ENCODE measurements at regions not wholly inside any gene's neighbourhood (a gene's known extent, or its start where the extent isn't known, plus 50 kb on each side); places are given as distances from the start of the nearest gene placed in this dataset.
"Not testable (repeated sequence)": the region's sequence is repeated elsewhere in the genome, so short reads cannot be mapped to it uniquely, and the experiment has no call there.

- Histone ChIP-seq H3K36me3 (ENCODE audit: control insufficient read depth, insufficient read depth, low read length) (no peaks in the 10 kb centered on the region), H3K4me3 (ENCODE audit: low read depth, low read length) (no peak overlapping the region), H3K27me3 (ENCODE audit: control insufficient read depth, insufficient read depth, low read length) (peaks cover 2% of the 10 kb centered on the region)
- no peak for TF ChIP-seq CTCF (IDR thresholded peaks at IDR 0.05; ENCODE audit: insufficient read depth, low read length, poor library complexity, severe bottlenecking)
- DNase-seq (ENCODE audit: low read depth) = no peak
Measured at GRCh38 chr16:22652463-22652845, 141.8 kb downstream of the NPIPB5 start.

DNA sequence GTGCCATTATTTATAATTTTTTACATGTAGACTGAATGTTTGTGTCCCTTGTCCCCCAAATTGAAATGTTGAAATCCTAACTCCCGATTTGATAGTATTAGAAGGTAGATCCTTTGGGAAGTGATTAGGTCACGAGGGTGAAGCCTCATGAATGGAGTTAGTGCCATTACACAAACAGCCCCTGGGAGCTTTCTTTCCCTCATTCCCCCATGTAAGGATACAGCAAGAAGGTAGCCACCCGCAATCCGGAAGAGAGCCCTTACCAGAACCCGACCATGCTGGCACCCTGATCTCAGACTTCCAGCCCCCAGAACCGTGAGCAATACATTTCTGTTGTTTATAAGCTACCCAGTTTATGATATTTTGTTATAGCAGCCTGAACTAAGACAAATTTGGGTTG lies 143.2 kb downstream of the NPIPB5 start:
- TF ChIP-seq CTCF (IDR thresholded peaks at IDR 0.05; ENCODE audit: insufficient read depth, low read length, poor library complexity, severe bottlenecking) = no peak
- peaks cover 2% of the 10 kb centered on the region for H3K27me3 ChIP-seq (ENCODE audit: control insufficient read depth, insufficient read depth, low read length)
- no peak overlapping the region for H3K4me3 ChIP-seq (ENCODE audit: low read depth, low read length)
- H3K36me3 ChIP-seq (ENCODE audit: control insufficient read depth, insufficient read depth, low read length) = no peaks in the 10 kb centered on the region
- no peak for DNase-seq (ENCODE audit: low read depth)

DNA sequence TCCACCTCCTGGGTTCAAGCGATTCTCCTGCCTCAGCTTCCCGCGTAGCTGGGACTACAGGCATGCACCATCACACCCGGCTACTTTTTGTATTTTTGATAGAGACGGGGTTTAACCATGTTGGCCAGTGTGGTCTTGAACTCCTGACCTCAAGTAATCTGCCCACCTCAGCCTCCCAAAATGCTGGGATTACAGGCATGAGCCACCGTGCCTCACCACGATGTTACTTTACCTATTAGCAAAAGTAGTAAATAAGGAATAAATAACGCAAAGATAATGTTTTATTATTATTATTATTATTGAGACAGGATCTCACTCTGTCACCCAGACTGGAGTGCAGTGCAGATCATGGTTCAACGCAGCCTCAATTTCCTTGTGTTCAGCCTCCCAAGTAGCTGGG lies 145.9 kb downstream of the NPIPB5 start:
- H3K27me3 ChIP-seq (ENCODE audit: control insufficient read depth, insufficient read depth, low read length); H3K36me3 ChIP-seq (ENCODE audit: control insufficient read depth, insufficient read depth, low read length); DNase-seq (ENCODE audit: low read depth); H3K4me3 ChIP-seq (ENCODE audit: low read depth, low read length): not testable (repeated sequence)

DNA sequence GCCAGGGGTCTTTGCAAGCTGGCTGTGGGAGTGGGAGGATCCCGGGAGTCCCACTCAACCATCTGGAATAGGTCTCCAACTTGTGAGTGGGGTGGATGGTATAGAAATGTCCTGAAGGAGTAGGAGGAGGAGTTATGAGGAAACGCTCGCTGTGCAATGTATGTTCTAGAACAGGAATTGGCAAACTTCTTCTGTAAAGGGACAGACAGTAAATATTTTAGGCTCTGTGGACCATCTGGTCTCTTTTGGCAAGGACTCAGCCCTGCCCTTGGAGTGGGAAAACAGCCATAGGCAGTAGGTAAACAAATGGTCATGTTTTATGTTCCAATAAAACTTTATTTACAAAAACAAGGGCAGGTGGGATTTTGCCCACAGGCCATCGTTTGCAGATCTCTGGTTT lies 149.2 kb downstream of the NPIPB5 start:
- H3K27me3 ChIP-seq (ENCODE audit: control insufficient read depth, insufficient read depth, low read length) = peaks cover 3% of the 10 kb centered on the region
- H3K4me3 ChIP-seq (ENCODE audit: low read depth, low read length) = no peak overlapping the region
- no peak for TF ChIP-seq CTCF (IDR thresholded peaks at IDR 0.05; ENCODE audit: insufficient read depth, low read length, poor library complexity, severe bottlenecking)
- H3K36me3 ChIP-seq (ENCODE audit: control insufficient read depth, insufficient read depth, low read length) = no peaks in the 10 kb centered on the region
- no peak for DNase-seq (ENCODE audit: low read depth)

GRCh38 chr16:22660441-22661160 lies 149.9 kb downstream of the NPIPB5 start:
- no peak for TF ChIP-seq CTCF (IDR thresholded peaks at IDR 0.05; ENCODE audit: insufficient read depth, low read length, poor library complexity, severe bottlenecking)
- peaks cover 6% of the 10 kb centered on the region for H3K27me3 ChIP-seq (ENCODE audit: control insufficient read depth, insufficient read depth, low read length)
- H3K36me3 ChIP-seq (ENCODE audit: control insufficient read depth, insufficient read depth, low read length) = no peaks in the 10 kb centered on the region
- H3K4me3 ChIP-seq (ENCODE audit: low read depth, low read length) = no peak overlapping the region
- no peak for DNase-seq (ENCODE audit: low read depth)

DNA sequence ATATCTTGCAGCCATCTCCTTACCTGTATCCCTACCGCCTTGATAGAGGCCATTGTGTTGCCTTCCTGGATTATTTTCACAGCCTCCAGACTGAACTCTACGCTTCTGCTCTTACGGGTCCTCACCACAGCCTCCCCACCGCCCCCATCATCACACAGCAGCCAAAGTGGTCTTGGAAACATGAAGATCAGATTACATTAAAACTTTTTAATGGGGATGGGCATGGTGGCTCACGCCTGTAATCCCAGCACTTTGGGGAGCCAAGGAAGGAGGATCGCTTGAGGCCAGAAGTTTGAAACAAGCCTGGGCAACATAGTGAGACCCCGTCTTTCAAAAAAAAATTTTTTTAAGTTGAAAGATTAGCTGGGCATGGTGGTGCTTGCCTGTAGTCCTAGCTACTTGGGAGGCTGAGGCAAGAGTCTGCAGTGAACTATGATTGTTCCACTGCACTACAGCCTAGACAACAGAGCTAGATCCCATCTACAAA lies 150.5 kb downstream of the NPIPB5 start:
- TF ChIP-seq CTCF (IDR thresholded peaks at IDR 0.05; ENCODE audit: insufficient read depth, low read length, poor library complexity, severe bottlenecking) = no peak
- Histone ChIP-seq H3K27me3 (ENCODE audit: control insufficient read depth, insufficient read depth, low read length) (peaks cover 7% of the 10 kb centered on the region), H3K4me3 (ENCODE audit: low read depth, low read length) (no peak overlapping the region), H3K36me3 (ENCODE audit: control insufficient read depth, insufficient read depth, low read length) (no peaks in the 10 kb centered on the region)
- DNase-seq (ENCODE audit: low read depth) = no peak

DNA sequence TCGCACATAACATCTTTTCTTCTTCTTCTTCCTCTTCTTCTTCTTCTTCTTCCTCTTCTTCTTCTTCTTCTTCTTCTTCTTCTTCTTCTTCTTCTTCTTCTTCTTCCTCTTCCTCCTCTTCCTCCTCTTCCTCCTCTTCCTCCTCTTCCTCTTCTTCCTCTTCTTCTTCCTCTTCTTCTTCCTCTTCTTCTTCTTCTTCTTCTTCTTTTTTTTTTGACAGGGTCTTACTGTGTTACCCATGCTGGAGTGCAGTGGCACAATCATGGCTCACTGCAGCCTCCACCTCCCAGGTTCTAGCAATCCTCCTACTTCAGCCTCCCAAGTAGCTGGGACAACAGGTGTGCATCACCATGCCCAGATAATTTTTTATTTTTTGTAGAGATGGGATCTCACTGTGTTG lies 151.0 kb upstream of the HS3ST2 start:
- H3K27me3 ChIP-seq (ENCODE audit: control insufficient read depth, insufficient read depth, low read length); DNase-seq (ENCODE audit: low read depth); H3K36me3 ChIP-seq (ENCODE audit: control insufficient read depth, insufficient read depth, low read length); H3K4me3 ChIP-seq (ENCODE audit: low read depth, low read length): not testable (repeated sequence)
